OCI-M2 (cell line): ENCODE measurements at regions not wholly inside any gene's neighbourhood (a gene's known extent, or its start where the extent isn't known, plus 50 kb on each side); places are given as distances from the start of the nearest gene placed in this dataset.
"Not testable (repeated sequence)": the region's sequence is repeated elsewhere in the genome, so short reads cannot be mapped to it uniquely, and the experiment has no call there.

Source experiments
- DNase-seq: peaks from one replicate; lab custom pipeline; 2025; ENCODE audit not compliant: unreplicated experiment; lab: John Stamatoyannopoulos, UW

GRCh38 chr15:31724903-31725302 lies 305.4 kb upstream of the CHRNA7 start:
- DNase-seq: not testable (repeated sequence)

GRCh38 chr15:31725619-31726018 lies 304.7 kb upstream of the CHRNA7 start:
- DNase-seq: not testable (repeated sequence)

GRCh38 chr15:31727612-31728011 lies 302.7 kb upstream of the CHRNA7 start:
- no peak for DNase-seq

- no peak for DNase-seq
Measured at GRCh38 chr15:31732726-31733125, 297.6 kb upstream of the CHRNA7 start.

- DNase-seq: no peak
Measured at GRCh38 chr15:31733424-31733823, 296.9 kb upstream of the CHRNA7 start.

- DNase-seq: no peak
Measured at GRCh38 chr15:31740203-31740602, 290.1 kb upstream of the CHRNA7 start.

GRCh38 chr15:31745841-31746240 lies 284.5 kb upstream of the CHRNA7 start:
- no peak for DNase-seq

GRCh38 chr15:31752065-31752762 lies 278.1 kb upstream of the CHRNA7 start:
- no peak for DNase-seq

GRCh38 chr15:31752905-31753304 lies 277.4 kb upstream of the CHRNA7 start:
- no peak for DNase-seq

- no peak for DNase-seq
Measured at GRCh38 chr15:31758126-31758525, 272.2 kb upstream of the CHRNA7 start.

- DNase-seq: no peak
Measured at GRCh38 chr15:31768055-31768454, 262.3 kb upstream of the CHRNA7 start.

GRCh38 chr15:31774045-31774444 lies 256.3 kb upstream of the CHRNA7 start:
- DNase-seq: no peak

- no peak for DNase-seq
Measured at GRCh38 chr15:31776039-31776438, 254.3 kb upstream of the CHRNA7 start.

- no peak for DNase-seq
Measured at GRCh38 chr15:31781261-31781660, 249.1 kb upstream of the CHRNA7 start.

GRCh38 chr15:31782016-31782783 lies 248.1 kb upstream of the CHRNA7 start:
- no peak for DNase-seq

GRCh38 chr15:31782951-31783350 lies 247.4 kb upstream of the CHRNA7 start:
- no peak for DNase-seq

GRCh38 chr15:31786360-31786759 lies 244.0 kb upstream of the CHRNA7 start:
- DNase-seq: no peak

- no peak for DNase-seq
Measured at GRCh38 chr15:31788104-31788503, 242.2 kb upstream of the CHRNA7 start.

- DNase-seq: no peak
Measured at GRCh38 chr15:31792611-31793199, 237.6 kb upstream of the CHRNA7 start.

- no peak for DNase-seq
Measured at GRCh38 chr15:31799319-31799714, 231.0 kb upstream of the CHRNA7 start.

GRCh38 chr15:31799715-31800321 lies 230.5 kb upstream of the CHRNA7 start:
- no peak for DNase-seq

GRCh38 chr15:31801152-31801551 lies 229.2 kb upstream of the CHRNA7 start:
- DNase-seq: no peak
